Testis (tissue), 2 donors: ENCODE measurements at regions not wholly inside any gene's neighbourhood (a gene's known extent, or its start where the extent isn't known, plus 50 kb on each side); places are given as distances from the start of the nearest gene placed in this dataset.

Experiments
- POLR2A ChIP-seq: fragments of 450-650 bp; IDR thresholded peaks from one replicate; pipeline ENCODE4 v1.6.1; 2017; ENCODE audit warnings: antibody characterized with exemption, mild to moderate bottlenecking, moderate library complexity
- TF ChIP-seq, protein P1 (sequence below), 3 experiments: fragments of 450-650 bp in 2 of 3; fragments of 200-600 bp in 1 of 3; sonication (generic) in 1 of 3; IDR thresholded peaks; one replicate each; pipeline ENCODE4 v1.5.1; 2016 to 2019; ENCODE audit warnings: antibody characterized with exemption in 3 of 3, mild to moderate bottlenecking in 2 of 3, moderate library complexity in 1 of 3

DNA sequence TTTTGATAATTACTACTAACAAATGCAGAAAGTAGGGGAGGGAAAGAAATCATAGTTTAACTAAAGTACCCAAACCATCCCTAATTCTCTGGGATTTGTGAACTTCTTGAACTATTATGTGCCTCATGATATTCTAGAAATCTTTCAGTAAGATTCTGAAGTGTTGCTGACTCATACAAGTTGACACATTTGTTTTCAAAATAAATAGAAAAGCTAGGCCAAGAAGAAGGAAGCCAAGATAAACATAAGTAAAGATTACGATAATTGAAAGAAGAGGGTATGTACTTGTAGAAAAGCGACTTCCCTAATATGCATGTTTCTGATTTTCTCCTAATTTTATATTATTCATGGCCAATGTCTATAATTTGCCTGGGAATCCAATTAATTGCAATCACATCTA lies 140.7 kb downstream of the TMSB4Y start:
- TF ChIP-seq, protein P1, sequence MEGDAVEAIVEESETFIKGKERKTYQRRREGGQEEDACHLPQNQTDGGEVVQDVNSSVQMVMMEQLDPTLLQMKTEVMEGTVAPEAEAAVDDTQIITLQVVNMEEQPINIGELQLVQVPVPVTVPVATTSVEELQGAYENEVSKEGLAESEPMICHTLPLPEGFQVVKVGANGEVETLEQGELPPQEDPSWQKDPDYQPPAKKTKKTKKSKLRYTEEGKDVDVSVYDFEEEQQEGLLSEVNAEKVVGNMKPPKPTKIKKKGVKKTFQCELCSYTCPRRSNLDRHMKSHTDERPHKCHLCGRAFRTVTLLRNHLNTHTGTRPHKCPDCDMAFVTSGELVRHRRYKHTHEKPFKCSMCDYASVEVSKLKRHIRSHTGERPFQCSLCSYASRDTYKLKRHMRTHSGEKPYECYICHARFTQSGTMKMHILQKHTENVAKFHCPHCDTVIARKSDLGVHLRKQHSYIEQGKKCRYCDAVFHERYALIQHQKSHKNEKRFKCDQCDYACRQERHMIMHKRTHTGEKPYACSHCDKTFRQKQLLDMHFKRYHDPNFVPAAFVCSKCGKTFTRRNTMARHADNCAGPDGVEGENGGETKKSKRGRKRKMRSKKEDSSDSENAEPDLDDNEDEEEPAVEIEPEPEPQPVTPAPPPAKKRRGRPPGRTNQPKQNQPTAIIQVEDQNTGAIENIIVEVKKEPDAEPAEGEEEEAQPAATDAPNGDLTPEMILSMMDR (IDR thresholded peaks at IDR 0.05): no peak
- no peak for TF ChIP-seq POLR2A
